Fibroblast of skin of abdomen (primary cell): ENCODE measurements at regions not wholly inside any gene's neighbourhood (a gene's known extent, or its start where the extent isn't known, plus 50 kb on each side); places are given as distances from the start of the nearest gene placed in this dataset.
"Not testable (repeated sequence)": the region's sequence is repeated elsewhere in the genome, so short reads cannot be mapped to it uniquely, and the experiment has no call there.

Source experiments
- DNase-seq: peaks from one replicate; pipeline ENCODE4 v3.0.0-alpha.2; 2013

DNA sequence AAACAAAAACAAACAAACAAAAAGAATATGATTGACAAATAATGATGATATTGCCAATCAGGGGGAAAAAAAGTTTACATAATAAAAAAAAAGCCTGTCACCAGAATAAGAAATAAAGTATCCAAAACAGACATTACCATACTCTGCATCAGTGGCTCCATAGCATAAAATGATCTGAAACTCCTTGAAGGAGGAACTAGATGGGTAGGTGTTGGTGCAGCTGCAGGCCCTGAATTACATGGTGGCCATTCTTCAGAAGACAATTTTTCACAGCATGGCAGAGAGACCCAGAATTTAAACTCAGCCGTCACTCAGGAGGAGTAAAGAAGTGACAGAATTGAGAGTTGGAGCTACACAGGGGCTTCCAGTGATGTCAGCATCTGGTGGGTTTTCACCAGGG is 60.2 kb downstream of the GLUL start:
- no peak for DNase-seq

GRCh38 chr1:182330303-182330702 is 61.3 kb downstream of the GLUL start:
- DNase-seq = no peak

- DNase-seq = no peak
Observed at GRCh38 chr1:182329471-182329870, 62.1 kb downstream of the GLUL start.

- DNase-seq = no peak
Observed at GRCh38 chr1:182328591-182328990, 63.0 kb downstream of the GLUL start.

GRCh38 chr1:182325339-182325738 is 66.3 kb downstream of the GLUL start:
- no peak for DNase-seq

GRCh38 chr1:182321532-182321931 is 70.1 kb downstream of the GLUL start:
- not testable (repeated sequence) for DNase-seq

- no peak for DNase-seq
Observed at GRCh38 chr1:182317611-182318161, 73.9 kb downstream of the GLUL start.

- not testable (repeated sequence) for DNase-seq
Observed at GRCh38 chr1:182316454-182316853, 75.1 kb downstream of the GLUL start.

DNA sequence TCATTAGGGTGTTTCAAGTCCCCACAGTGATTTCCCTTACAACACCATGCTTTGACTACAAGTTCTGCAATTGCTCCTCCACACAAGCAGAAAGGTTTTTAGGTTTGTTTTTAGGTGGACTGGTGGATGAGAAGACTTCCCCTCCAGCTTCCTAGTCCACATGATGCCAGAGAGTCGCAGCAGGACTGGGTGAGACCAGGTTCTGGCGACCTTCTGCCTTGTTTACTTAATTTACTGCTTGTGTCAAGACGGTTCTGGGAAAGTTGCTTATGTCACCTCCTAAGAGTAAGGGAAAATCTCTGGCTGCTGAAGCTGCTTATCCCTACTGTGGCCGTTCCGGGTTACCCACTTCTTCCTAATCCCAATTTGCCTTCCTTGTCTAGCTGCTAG is 76.4 kb downstream of the GLUL start:
- no peak for DNase-seq

- no peak for DNase-seq
Observed at GRCh38 chr1:182309631-182310351, 81.8 kb downstream of the GLUL start.

DNA sequence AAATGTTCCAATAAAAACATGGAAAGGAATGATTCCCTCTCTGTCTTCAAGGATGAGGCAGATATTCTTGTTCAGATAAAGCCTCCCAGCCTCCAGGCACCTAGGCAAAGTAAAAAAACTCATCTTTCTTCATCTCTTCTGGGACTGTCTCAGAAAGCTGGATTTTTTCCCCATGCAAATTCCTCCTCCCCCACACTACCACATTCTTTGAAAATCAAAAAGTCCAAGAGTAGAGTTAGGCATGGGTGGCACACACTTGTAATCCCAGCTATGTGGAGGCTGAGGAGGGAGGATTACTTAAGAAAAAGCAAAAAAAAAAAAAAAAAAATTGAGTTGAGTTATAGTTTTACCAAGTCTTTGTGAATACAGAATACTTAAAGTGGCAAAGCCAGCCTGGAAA is 82.8 kb downstream of the GLUL start:
- DNase-seq = no peak

DNA sequence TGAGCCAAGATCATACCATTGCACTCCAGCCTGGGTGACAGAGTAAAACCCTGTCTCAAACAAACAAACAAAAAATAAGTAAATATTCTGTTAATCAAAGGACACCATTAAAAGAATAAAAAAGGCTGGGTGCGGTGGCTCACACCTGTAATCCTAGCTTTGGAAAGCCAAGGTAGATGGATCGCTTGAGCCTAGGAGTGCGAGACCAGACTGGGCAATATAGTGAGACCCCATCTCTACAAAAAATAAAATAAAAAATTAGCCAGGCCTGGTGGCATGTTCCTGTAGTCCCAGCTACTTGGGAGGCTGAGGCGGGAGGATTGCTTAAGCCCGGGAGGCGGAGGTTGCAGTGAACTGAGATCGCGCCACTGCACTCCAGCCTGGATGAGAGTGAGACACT is 84.1 kb downstream of the GLUL start:
- not testable (repeated sequence) for DNase-seq

DNA sequence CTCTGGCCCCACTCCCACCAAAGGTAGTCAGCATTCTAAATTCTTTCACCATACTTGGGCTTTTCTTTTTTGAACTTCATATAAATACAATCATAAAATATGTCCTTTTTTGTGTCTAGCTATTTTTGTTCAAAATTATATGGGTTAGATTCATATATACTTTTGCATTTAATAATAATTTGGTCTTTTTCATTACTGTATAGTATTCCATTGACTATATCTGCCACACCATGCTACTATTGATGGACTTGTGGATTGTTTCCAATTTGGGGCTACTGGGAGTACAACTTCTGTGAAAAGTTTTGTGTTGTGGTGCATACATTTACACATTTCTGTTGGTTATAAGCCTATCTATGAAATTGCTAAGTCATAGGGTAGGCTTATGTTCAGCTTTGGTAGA is 85.7 kb downstream of the GLUL start:
- DNase-seq = no peak

DNA sequence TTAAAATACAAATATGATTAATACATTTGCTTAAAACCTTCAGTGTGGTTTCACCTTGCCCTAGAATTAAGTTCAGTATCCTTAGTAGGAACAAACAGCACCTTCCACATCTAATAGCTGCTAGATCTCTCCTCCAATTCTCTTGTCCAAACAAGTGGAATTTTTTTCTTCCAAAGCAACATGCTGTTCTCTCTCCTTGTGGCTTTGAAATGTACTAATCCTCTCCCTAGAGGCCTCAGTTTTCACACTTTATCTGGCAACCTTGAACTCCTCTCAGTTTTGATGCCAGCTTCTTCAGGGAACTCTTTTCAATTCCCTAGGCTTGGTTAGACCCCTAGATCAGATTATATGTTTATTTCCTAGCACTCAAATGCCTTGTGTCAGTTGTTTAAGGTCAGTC is 87.0 kb downstream of the GLUL start:
- DNase-seq = no peak

DNA sequence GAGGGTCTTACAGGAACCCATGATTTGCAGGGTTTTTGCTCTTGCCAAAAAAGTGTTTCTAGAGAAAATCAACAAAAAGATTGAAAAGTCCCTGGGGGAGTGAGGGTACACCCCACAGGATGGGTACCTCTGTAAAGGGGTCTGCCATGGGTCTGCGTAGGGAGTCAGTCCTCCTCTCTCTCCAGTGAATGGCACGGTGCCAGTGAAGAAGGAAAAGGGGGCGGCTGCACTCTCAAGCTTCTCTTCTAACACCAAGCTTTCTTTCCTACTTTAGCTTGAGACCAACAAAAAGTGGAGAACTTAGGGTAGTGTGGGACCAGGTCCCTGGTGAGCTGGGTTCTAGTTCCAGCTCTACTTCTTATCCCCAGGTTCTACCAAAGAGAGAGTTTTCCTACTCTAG is 87.4 kb downstream of the GLUL start:
- no peak for DNase-seq

GRCh38 chr1:182303778-182304177 is 87.8 kb downstream of the GLUL start:
- no peak for DNase-seq

- peak; percentile 50 for DNase-seq
Observed at GRCh38 chr1:182301467-182302198, 90.0 kb downstream of the GLUL start.

GRCh38 chr1:182301026-182301436 is 90.6 kb downstream of the GLUL start:
- no peak for DNase-seq

GRCh38 chr1:182299728-182300616 is 91.6 kb downstream of the GLUL start:
- peak; percentile 34 for DNase-seq

GRCh38 chr1:182299054-182299727 is 92.4 kb downstream of the GLUL start:
- not testable (repeated sequence) for DNase-seq

GRCh38 chr1:182297335-182297734 is 94.3 kb downstream of the GLUL start:
- DNase-seq = no peak

GRCh38 chr1:182295697-182296096 is 95.9 kb downstream of the GLUL start:
- no peak for DNase-seq
